ENCODE measurements at regions not wholly inside any gene's neighbourhood (a gene's known extent, or its start where the extent isn't known, plus 50 kb on each side); places are given as distances from the start of the nearest gene placed in this dataset.

GRCh38 chr9:1829719-1830118, 185.4 kb upstream of the SMARCA2 start:
- TF ChIP-seq CTCF (IDR thresholded peaks at IDR 0.05; ENCODE audit: extremely low read depth in 1 of 2, insufficient read depth in 1 of 2, low read depth in 1 of 2, low read length in 2 of 2) (no peak), POLR2A (IDR thresholded peaks at IDR 0.05; ENCODE audit: low read depth, low read length) (no peak), MAX (IDR thresholded peaks at IDR 0.05; ENCODE audit: insufficient read depth, insufficient read length) (no peak), JUN (IDR thresholded peaks at IDR 0.05; ENCODE audit: borderline replicate concordance, insufficient read depth, insufficient read length, low read depth) (no peak), POLR2AphosphoS5 (IDR thresholded peaks at IDR 0.05; ENCODE audit: insufficient read depth, low read depth, low read length) (no peak), EZH2 (IDR thresholded peaks at IDR 0.05; ENCODE audit: borderline replicate concordance, low read depth, low read length, severe bottlenecking) (no peak), MYC (IDR thresholded peaks at IDR 0.05; ENCODE audit: low read depth, low read length) (no peak)

All from endothelial cell of umbilical vein (primary cell).